Erythroblast (primary cell): ENCODE measurements at regions not wholly inside any gene's neighbourhood (a gene's known extent, or its start where the extent isn't known, plus 50 kb on each side); places are given as distances from the start of the nearest gene placed in this dataset.

Source experiments
- GATA1 ChIP-seq: IDR thresholded peaks from 2 replicates; pipeline ENCODE4 v1.6.1; 2011; ENCODE audit warnings: low read depth, mild to moderate bottlenecking, control low read depth, low read length, moderate library complexity
- POLR2A ChIP-seq: IDR thresholded peaks from 2 replicates; pipeline ENCODE4 v1.6.1; 2011; ENCODE audit warnings: mild to moderate bottlenecking, low read length

- TF ChIP-seq POLR2A (no peak), GATA1 (no peak)
These were observed 591.2 kb downstream of the ZBBX start for GRCh38 chr3:166788936-166789335.
